Activated CD8-positive, alpha-beta T cell treated with anti-CD3 and anti-CD28 coated beads for 36 hours (primary cell): ENCODE measurements at regions not wholly inside any gene's neighbourhood (a gene's known extent, or its start where the extent isn't known, plus 50 kb on each side); places are given as distances from the start of the nearest gene placed in this dataset.

Source experiments
- ATAC-seq: fragments of 200-7000 bp; cut with Tn5 transposase; one replicate; pipeline ENCODE4 v1.10.0; 2021; ENCODE audit warnings: mild to moderate bottlenecking, moderate library complexity
- CTCF ChIA-PET: fragments of 350-600 bp; sonication (Branson Sonifier 250); formaldehyde crosslinking; loops from one replicate; lab custom pipeline; 2021; ENCODE audit warnings: antibody characterized with exemption; lab: Charles Lee
- POLR2A ChIA-PET: fragments of 350-600 bp; sonication (Branson Sonifier 250); formaldehyde crosslinking; loops from one replicate; lab custom pipeline; 2021; ENCODE audit warnings: antibody characterized with exemption; lab: Charles Lee
- DNase-seq: peaks from one replicate; pipeline ENCODE4 v3.0.0-alpha.2; 2020
- H3K27ac Mint-ChIP-seq: one replicate; pipeline ENCODE4 v1.8.0; 2021; ENCODE audit warnings: mild to moderate bottlenecking, mixed read lengths
- H3K27me3 Mint-ChIP-seq: one replicate; pipeline ENCODE4 v1.8.0; 2021; ENCODE audit warnings: mixed read lengths
- H3K36me3 Mint-ChIP-seq: one replicate; pipeline ENCODE4 v1.8.0; 2021; ENCODE audit warnings: low read depth, mixed read lengths
- H3K4me1 Mint-ChIP-seq: one replicate; pipeline ENCODE4 v1.8.0; 2021; ENCODE audit warnings: low read depth, mixed read lengths
- H3K4me3 Mint-ChIP-seq: one replicate; pipeline ENCODE4 v1.8.0; 2021; ENCODE audit warnings: mild to moderate bottlenecking, moderate library complexity, mixed read lengths
- H3K9me3 Mint-ChIP-seq: one replicate; pipeline ENCODE4 v1.8.0; 2021; ENCODE audit warnings: mixed read lengths
- CTCF ChIP-seq: fragments of 200-600 bp; IDR thresholded peaks from one replicate; pipeline ENCODE4 v1.8.0; 2022; ENCODE audit warnings: antibody characterized with exemption, mild to moderate bottlenecking
- intact Hi-C: fragments of 100-400 bp; cut with micrococcal nuclease; formaldehyde crosslinking; loops from one replicate; pipeline ENCODE4 v1.10.0; 2022

DNA sequence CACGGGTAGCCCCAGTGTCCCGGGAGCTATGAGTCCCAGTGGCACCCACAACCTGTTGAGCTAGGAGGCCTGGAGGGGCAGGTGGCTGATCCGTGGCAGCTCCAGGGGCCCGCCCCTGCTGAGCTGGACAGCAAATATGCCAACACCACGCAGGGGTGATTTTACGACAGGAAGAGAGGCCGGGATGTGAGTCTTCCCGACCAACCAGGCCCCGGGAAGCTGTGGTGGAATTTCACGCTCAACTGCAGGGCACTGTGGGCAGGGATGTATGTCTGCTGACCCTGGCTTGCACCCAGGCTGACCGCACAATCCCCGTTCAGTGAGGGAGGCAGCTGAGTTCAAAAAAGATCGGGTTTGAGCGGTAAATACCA, 183.9 kb downstream of the ERMARD start:
- H3K36me3 Mint-ChIP-seq = no peaks in the 10 kb centered on the region
- TF ChIP-seq CTCF = no peak
- ChIA-PET CTCF (no interaction called here), POLR2A (interaction anchor here (1.1 kb wide), 1 partner anchor 13 kb away, joined by 3 read pairs; no protein-coding TSS in a partner anchor)
- ATAC-seq (no peak), DNase-seq (no peak)
- H3K4me3 Mint-ChIP-seq = no peak overlapping the region
- H3K27ac Mint-ChIP-seq = no peak overlapping the region
- H3K4me1 Mint-ChIP-seq = no peaks in the 10 kb centered on the region
- intact Hi-C loops = no loop called here
- peaks cover 2% of the 10 kb centered on the region for H3K27me3 Mint-ChIP-seq
- H3K9me3 Mint-ChIP-seq = no peaks in the 10 kb centered on the region

DNA sequence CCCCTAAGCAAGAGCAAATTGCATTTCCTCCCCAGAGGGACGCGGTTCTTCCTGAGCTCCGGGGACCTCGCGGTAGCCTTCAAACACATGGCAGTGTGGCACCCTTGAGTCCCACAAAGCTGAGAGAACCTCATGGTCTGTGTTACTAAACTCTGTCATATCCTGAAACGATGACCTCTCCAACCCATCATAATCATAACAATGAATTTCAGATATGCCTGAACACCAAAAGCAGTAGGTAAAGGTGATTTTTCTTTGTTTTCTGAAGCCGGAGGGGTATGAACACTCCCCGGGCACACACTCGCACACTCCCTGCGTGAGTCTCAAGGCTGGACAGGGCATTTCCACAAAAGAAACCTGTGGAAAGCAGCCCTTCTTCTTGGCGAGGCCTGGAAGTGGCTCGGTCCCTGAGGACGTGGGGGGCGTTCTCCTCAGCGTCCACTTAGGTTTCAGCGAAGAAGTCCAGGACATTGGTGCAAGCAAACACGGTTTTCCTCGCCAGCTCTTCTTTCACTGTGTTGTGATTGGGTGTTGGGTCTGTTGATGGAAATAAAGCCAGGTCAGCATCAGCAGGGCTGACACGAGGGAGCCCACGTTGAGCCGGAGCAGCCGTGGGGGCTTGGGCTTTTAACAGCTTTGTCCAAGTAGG, 183.4 kb downstream of the ERMARD start:
- Mint-ChIP-seq H3K27me3 (peaks cover 2% of the 10 kb centered on the region), H3K4me3 (no peak overlapping the region), H3K9me3 (no peaks in the 10 kb centered on the region), H3K36me3 (no peaks in the 10 kb centered on the region), H3K4me1 (no peaks in the 10 kb centered on the region), H3K27ac (no peak overlapping the region)
- intact Hi-C loops = loop anchor here (5.0 kb wide), 1 partner anchor 103 kb away; no protein-coding TSS in a partner anchor
- POLR2A ChIA-PET = interaction anchor here (1.1 kb wide), 1 partner anchor 14 kb away, joined by 3 read pairs; no protein-coding TSS in a partner anchor
- CTCF ChIA-PET = no interaction called here
- ATAC-seq = no peak
- no peak for DNase-seq
- no peak for TF ChIP-seq CTCF

DNA sequence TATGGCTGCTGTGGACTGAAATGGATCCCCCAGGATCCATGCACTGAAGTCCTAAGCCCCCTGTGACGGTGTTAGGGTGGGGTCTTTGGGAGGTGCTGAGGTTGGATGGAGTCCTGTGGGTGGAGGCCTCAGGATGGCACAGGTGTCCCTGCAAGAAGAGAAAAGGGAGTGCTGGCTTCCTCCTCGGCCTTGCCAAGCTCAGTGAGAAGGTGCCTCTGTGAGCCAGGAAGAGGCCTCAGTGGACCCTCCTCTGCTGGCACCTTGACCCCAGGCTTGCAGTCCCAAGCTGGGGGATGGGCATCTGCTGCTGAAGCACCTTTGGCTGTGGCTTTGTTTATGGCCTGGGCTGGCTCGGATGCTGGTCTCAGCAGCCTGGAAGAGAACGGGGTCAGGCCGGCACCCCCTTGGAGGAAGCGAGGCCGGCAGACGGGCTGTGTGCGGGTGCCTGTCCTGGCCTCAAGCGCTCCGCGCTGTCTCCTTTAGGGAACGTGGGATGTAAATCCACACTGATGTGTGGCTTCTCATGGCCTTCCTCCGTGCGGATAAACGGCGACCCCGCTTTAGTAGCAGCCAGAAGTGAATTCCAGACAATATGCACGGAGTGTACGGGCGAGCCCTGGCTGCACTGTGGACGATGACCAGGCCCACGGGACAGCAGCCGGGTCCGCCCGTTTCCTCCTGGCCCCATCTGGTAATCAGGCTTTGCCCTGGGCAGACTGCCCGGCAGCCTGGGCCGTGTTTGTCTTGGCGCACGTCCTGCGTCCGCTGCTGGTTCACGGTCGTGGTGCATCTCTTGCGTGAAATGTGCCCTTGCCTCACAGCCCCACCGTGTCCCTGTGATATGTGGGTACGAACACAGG, 182.6 kb downstream of the ERMARD start:
- no peak for DNase-seq
- no peaks in the 10 kb centered on the region for H3K9me3 Mint-ChIP-seq
- TF ChIP-seq CTCF = no peak
- POLR2A ChIA-PET = no interaction called here
- no peak overlapping the region for H3K4me3 Mint-ChIP-seq
- H3K36me3 Mint-ChIP-seq = no peaks in the 10 kb centered on the region
- peaks cover 8% of the 10 kb centered on the region for H3K27me3 Mint-ChIP-seq
- no peak overlapping the region for H3K27ac Mint-ChIP-seq
- intact Hi-C loops = loop anchor here (5.0 kb wide), 1 partner anchor 102 kb away; no protein-coding TSS in a partner anchor
- ATAC-seq = no peak
- CTCF ChIA-PET = interaction anchor here (1.2 kb wide), 1 partner anchor 102 kb away, joined by 6 read pairs; no protein-coding TSS in a partner anchor
- no peaks in the 10 kb centered on the region for H3K4me1 Mint-ChIP-seq

- H3K4me1 Mint-ChIP-seq = no peaks in the 10 kb centered on the region
- H3K27me3 Mint-ChIP-seq = peaks cover 13% of the 10 kb centered on the region
- DNase-seq = no peak
- H3K27ac Mint-ChIP-seq = no peak overlapping the region
- ChIA-PET CTCF (interaction anchor here (1.2 to 1.5 kb wide), 2 partner anchors 89 to 102 kb away, joined by 3 to 6 read pairs; no protein-coding TSS in a partner anchor), POLR2A (no interaction called here)
- H3K36me3 Mint-ChIP-seq = no peaks in the 10 kb centered on the region
- no peak for ATAC-seq
- TF ChIP-seq CTCF = no peak
- no peak overlapping the region for H3K4me3 Mint-ChIP-seq
- no peaks in the 10 kb centered on the region for H3K9me3 Mint-ChIP-seq
- intact Hi-C loops = loop anchor here (5.0 kb wide), 1 partner anchor 101 kb away; no protein-coding TSS in a partner anchor
These were observed 181.9 kb downstream of the ERMARD start for GRCh38 chr6:169933251-169933821.
